ENCODE measurements at regions not wholly inside any gene's neighbourhood (a gene's known extent, or its start where the extent isn't known, plus 50 kb on each side); places are given as distances from the start of the nearest gene placed in this dataset.

GRCh38 chr16:5615868-5616642 is 518.5 kb upstream of the EEF2KMT start:
- peak; percentile 73 for DNase-seq

- DNase-seq, result no peak
Measured at GRCh38 chr16:5607169-5607568, 509.6 kb upstream of the EEF2KMT start.

- no peak for DNase-seq
Measured at GRCh38 chr16:5605404-5605803, 507.8 kb upstream of the EEF2KMT start.

- DNase-seq, result no peak
Measured at GRCh38 chr16:5604770-5605169, 507.2 kb upstream of the EEF2KMT start.

GRCh38 chr16:5603836-5604235 is 506.2 kb upstream of the EEF2KMT start:
- DNase-seq, result no peak

- DNase-seq, result no peak
Measured at GRCh38 chr16:5601957-5602356, 504.4 kb upstream of the EEF2KMT start.

GRCh38 chr16:5598793-5599192 is 501.2 kb upstream of the EEF2KMT start:
- DNase-seq, result no peak

- DNase-seq, result no peak
Measured at GRCh38 chr16:5595849-5596248, 498.3 kb upstream of the EEF2KMT start.

- no peak for DNase-seq
Measured at GRCh38 chr16:5590416-5590815, 492.8 kb upstream of the EEF2KMT start.

- no peak for DNase-seq
Measured at GRCh38 chr16:5589812-5590373, 492.3 kb upstream of the EEF2KMT start.

- DNase-seq, result no peak
Measured at GRCh38 chr16:5584109-5584508, 486.5 kb upstream of the EEF2KMT start.

- DNase-seq, result no peak
Measured at GRCh38 chr16:5582529-5582928, 484.9 kb upstream of the EEF2KMT start.

GRCh38 chr16:5581908-5582307 is 484.3 kb upstream of the EEF2KMT start:
- DNase-seq, result no peak

- no peak for DNase-seq
Measured at GRCh38 chr16:5581428-5581827, 483.8 kb upstream of the EEF2KMT start.

- DNase-seq, result no peak
Measured at GRCh38 chr16:5580772-5581171, 483.2 kb upstream of the EEF2KMT start.

GRCh38 chr16:5580296-5580695 is 482.7 kb upstream of the EEF2KMT start:
- DNase-seq, result no peak

GRCh38 chr16:5578980-5579379 is 481.4 kb upstream of the EEF2KMT start:
- no peak for DNase-seq

- DNase-seq, result no peak
Measured at GRCh38 chr16:5577463-5577862, 479.9 kb upstream of the EEF2KMT start.

- DNase-seq, result no peak
Measured at GRCh38 chr16:5575646-5576245, 478.2 kb upstream of the EEF2KMT start.

GRCh38 chr16:5575121-5575520 is 477.5 kb upstream of the EEF2KMT start:
- DNase-seq, result no peak

GRCh38 chr16:5572056-5572455 is 474.5 kb upstream of the EEF2KMT start:
- DNase-seq, result no peak

GRCh38 chr16:5571446-5571845 is 473.9 kb upstream of the EEF2KMT start:
- DNase-seq, result no peak

- no peak for DNase-seq
Measured at GRCh38 chr16:5561800-5562199, 464.2 kb upstream of the EEF2KMT start.

- DNase-seq, result no peak
Measured at GRCh38 chr16:5560084-5560483, 462.5 kb upstream of the EEF2KMT start.

Data from activated effector memory CD4-positive, alpha-beta T cell treated with anti-CD3 and anti-CD28 coated beads, Interleukin-2, amount 50 U/mL, for 16 hours (primary cell).